ENCODE measurements at regions not wholly inside any gene's neighbourhood (a gene's known extent, or its start where the extent isn't known, plus 50 kb on each side); places are given as distances from the start of the nearest gene placed in this dataset.

- TF ChIP-seq CTCF (IDR thresholded peaks at IDR 0.05) (no peak), POLR2A (IDR thresholded peaks at IDR 0.05) (no peak)
Observed at GRCh38 chr5:42032137-42032536, 107.1 kb downstream of the FBXO4 start.

Measured in uterus (tissue), 2 donors.